HL-60 (cell line): ENCODE measurements at regions not wholly inside any gene's neighbourhood (a gene's known extent, or its start where the extent isn't known, plus 50 kb on each side); places are given as distances from the start of the nearest gene placed in this dataset.

Experiments used
- POLR2AphosphoS5 ChIP-seq: IDR thresholded peaks from 2 replicates; pipeline ENCODE4 v1.6.1; 2012; ENCODE audit warnings: low read depth
- TF ChIP-seq, protein P1 (sequence below): IDR thresholded peaks from one replicate; pipeline ENCODE4 v1.5.1; 2011; ENCODE audit warnings: low read length, control low read depth, inconsistent platforms; ENCODE audit not compliant: insufficient read depth
- TF ChIP-seq, protein P2 (sequence below): IDR thresholded peaks from 2 replicates; pipeline ENCODE4 v1.6.1; 2012; ENCODE audit warnings: low read depth; ENCODE audit not compliant: insufficient replicate concordance

DNA sequence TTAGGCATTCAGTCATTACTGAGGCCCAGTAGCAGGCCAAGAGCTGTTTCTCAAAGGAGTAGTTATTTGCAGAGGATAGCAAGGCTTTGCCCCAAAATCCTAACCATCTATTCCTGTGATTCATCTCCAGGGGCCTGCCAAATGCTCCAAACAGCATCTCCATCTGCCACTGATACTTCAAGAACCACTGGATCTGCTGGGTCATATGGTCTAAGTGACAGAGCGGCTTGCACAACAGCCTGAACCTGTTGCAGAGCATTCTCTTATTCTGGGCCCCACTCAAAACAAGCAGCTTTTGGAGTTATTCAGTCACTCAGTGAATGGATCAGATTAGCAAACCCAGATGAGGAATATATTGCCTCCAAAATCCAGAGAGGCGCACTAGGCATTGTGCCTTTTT is 68.8 kb upstream of the ALDH1A3 start:
- TF ChIP-seq, protein P1, sequence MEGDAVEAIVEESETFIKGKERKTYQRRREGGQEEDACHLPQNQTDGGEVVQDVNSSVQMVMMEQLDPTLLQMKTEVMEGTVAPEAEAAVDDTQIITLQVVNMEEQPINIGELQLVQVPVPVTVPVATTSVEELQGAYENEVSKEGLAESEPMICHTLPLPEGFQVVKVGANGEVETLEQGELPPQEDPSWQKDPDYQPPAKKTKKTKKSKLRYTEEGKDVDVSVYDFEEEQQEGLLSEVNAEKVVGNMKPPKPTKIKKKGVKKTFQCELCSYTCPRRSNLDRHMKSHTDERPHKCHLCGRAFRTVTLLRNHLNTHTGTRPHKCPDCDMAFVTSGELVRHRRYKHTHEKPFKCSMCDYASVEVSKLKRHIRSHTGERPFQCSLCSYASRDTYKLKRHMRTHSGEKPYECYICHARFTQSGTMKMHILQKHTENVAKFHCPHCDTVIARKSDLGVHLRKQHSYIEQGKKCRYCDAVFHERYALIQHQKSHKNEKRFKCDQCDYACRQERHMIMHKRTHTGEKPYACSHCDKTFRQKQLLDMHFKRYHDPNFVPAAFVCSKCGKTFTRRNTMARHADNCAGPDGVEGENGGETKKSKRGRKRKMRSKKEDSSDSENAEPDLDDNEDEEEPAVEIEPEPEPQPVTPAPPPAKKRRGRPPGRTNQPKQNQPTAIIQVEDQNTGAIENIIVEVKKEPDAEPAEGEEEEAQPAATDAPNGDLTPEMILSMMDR = no peak
- TF ChIP-seq POLR2AphosphoS5 = no peak
- TF ChIP-seq, protein P2, sequence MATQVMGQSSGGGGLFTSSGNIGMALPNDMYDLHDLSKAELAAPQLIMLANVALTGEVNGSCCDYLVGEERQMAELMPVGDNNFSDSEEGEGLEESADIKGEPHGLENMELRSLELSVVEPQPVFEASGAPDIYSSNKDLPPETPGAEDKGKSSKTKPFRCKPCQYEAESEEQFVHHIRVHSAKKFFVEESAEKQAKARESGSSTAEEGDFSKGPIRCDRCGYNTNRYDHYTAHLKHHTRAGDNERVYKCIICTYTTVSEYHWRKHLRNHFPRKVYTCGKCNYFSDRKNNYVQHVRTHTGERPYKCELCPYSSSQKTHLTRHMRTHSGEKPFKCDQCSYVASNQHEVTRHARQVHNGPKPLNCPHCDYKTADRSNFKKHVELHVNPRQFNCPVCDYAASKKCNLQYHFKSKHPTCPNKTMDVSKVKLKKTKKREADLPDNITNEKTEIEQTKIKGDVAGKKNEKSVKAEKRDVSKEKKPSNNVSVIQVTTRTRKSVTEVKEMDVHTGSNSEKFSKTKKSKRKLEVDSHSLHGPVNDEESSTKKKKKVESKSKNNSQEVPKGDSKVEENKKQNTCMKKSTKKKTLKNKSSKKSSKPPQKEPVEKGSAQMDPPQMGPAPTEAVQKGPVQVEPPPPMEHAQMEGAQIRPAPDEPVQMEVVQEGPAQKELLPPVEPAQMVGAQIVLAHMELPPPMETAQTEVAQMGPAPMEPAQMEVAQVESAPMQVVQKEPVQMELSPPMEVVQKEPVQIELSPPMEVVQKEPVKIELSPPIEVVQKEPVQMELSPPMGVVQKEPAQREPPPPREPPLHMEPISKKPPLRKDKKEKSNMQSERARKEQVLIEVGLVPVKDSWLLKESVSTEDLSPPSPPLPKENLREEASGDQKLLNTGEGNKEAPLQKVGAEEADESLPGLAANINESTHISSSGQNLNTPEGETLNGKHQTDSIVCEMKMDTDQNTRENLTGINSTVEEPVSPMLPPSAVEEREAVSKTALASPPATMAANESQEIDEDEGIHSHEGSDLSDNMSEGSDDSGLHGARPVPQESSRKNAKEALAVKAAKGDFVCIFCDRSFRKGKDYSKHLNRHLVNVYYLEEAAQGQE = no peak
